A549 (cell line): ENCODE measurements at regions not wholly inside any gene's neighbourhood (a gene's known extent, or its start where the extent isn't known, plus 50 kb on each side); places are given as distances from the start of the nearest gene placed in this dataset.

Experiments
- CHD2 ChIP-seq: fragments of 150-350 bp; IDR thresholded peaks from 2 replicates; pipeline ENCODE4 v1.6.1; 2014; ENCODE audit warnings: low read length; ENCODE audit not compliant: partially characterized antibody
- CTCF ChIP-seq: fragments of >200 bp; sonication (Bioruptor Twin); formaldehyde crosslinking; IDR thresholded peaks from 3 replicates; pipeline ENCODE4 v1.5.1; 2016
- HOXB13 ChIP-seq: fragments of 250-450 bp; sonication (Bioruptor Pico); IDR thresholded peaks from 2 replicates; pipeline ENCODE4 v1.5.0; 2020; ENCODE audit warnings: low read depth, mild to moderate bottlenecking, moderate library complexity
- KDM1A ChIP-seq: fragments of 200-600 bp; sonication (generic); IDR thresholded peaks from 2 replicates; pipeline ENCODE4 v1.6.1; 2016; ENCODE audit warnings: low read depth, mild to moderate bottlenecking
- MAZ ChIP-seq: fragments of 150-350 bp; IDR thresholded peaks from 2 replicates; pipeline ENCODE4 v1.6.1; 2014; ENCODE audit warnings: antibody characterized with exemption, low read depth, low read length, borderline replicate concordance
- PHF8 ChIP-seq: fragments of 200-600 bp; sonication (generic); IDR thresholded peaks from 2 replicates; pipeline ENCODE4 v1.6.1; 2016; ENCODE audit warnings: low read depth, mild to moderate bottlenecking, antibody characterized with exemption, moderate library complexity, borderline replicate concordance
- POLR2A ChIP-seq: IDR thresholded peaks from 2 replicates; pipeline ENCODE4 v1.6.1; 2012; ENCODE audit warnings: mild to moderate bottlenecking, low read length
- RCOR1 ChIP-seq: fragments of 150-350 bp; IDR thresholded peaks from 2 replicates; pipeline ENCODE4 v1.6.1; 2014; ENCODE audit warnings: antibody characterized with exemption, low read length, low read depth
- SMC3 ChIP-seq: fragments of >200 bp; sonication (Bioruptor Twin); formaldehyde crosslinking; IDR thresholded peaks from 3 replicates; pipeline ENCODE4 v1.6.1; 2018; ENCODE audit warnings: inconsistent platforms
- TP53 ChIP-seq: fragments of 250-450 bp; sonication (Bioruptor Pico); IDR thresholded peaks from 2 replicates; pipeline ENCODE4 v1.5.0; 2021; ENCODE audit warnings: mild to moderate bottlenecking, moderate library complexity
- ZNF302 ChIP-seq: fragments of 250-450 bp; sonication (Bioruptor Pico); IDR thresholded peaks from 2 replicates; pipeline ENCODE4 v1.9.0; 2021; ENCODE audit warnings: inconsistent platforms, mild to moderate bottlenecking, moderate library complexity

DNA sequence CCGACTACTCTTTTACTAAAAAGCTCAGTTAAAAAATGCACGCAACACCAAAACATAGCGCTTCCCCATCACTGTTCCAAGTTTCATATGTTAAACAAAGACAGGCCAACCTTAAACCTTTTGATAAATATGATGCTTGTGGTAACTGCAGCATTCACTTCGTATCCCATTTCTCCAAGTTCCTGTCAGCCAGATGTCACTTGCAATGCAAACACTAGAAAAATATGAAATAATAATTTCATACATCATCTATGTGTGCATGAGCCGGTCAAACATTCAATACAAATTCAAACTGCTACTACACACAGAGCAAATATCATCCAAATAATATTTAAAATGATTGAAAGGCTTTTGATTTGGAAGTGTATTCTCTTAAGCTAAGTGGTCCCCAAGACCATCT, 636.5 kb downstream of the LMO4 start:
- TF ChIP-seq POLR2A, result no peak
- TF ChIP-seq SMC3, result no peak
- no peak for TF ChIP-seq CTCF
- TF ChIP-seq MAZ, result no peak
- TF ChIP-seq KDM1A, result no peak
- TF ChIP-seq TP53, result no peak
- TF ChIP-seq CHD2, result no peak
- TF ChIP-seq PHF8, result no peak
- no peak for TF ChIP-seq HOXB13 (CRISPR knock-in tag)
- TF ChIP-seq RCOR1, result no peak
- no peak for TF ChIP-seq ZNF302 (CRISPR knock-in tag)
